H1 (cell line): ENCODE measurements at regions not wholly inside any gene's neighbourhood (a gene's known extent, or its start where the extent isn't known, plus 50 kb on each side); places are given as distances from the start of the nearest gene placed in this dataset.

Experiments used
- EGR1 ChIP-seq: IDR thresholded peaks from 2 replicates; pipeline ENCODE4 v1.6.1; 2011; ENCODE audit warnings: low read depth, low read length, borderline replicate concordance

- no peak for TF ChIP-seq EGR1
These were observed 67.2 kb upstream of the CD180 start (continued) for GRCh38 chr5:67263656-67264408.
